Hepatocyte (in vitro differentiated cells): ENCODE measurements at regions not wholly inside any gene's neighbourhood (a gene's known extent, or its start where the extent isn't known, plus 50 kb on each side); places are given as distances from the start of the nearest gene placed in this dataset.

Source experiments
- CTCF ChIP-seq: fragments of 200-600 bp; sonication (generic); IDR thresholded peaks from 2 replicates; pipeline ENCODE4 v1.5.1; 2016; ENCODE audit warnings: antibody characterized with exemption, mild to moderate bottlenecking; ENCODE audit not compliant: poor library complexity
- EZH2 ChIP-seq: fragments of 200-600 bp; sonication (generic); IDR thresholded peaks from 2 replicates; pipeline ENCODE4 v1.6.1; 2016; ENCODE audit warnings: antibody characterized with exemption, mild to moderate bottlenecking, borderline replicate concordance
- EZH2phosphoT487 ChIP-seq: fragments of 200-600 bp; sonication (generic); IDR thresholded peaks from one replicate; pipeline ENCODE4 v1.6.1; 2018; ENCODE audit warnings: antibody characterized with exemption, mild to moderate bottlenecking, low read depth, moderate library complexity; ENCODE audit not compliant: unreplicated experiment, severe bottlenecking

DNA sequence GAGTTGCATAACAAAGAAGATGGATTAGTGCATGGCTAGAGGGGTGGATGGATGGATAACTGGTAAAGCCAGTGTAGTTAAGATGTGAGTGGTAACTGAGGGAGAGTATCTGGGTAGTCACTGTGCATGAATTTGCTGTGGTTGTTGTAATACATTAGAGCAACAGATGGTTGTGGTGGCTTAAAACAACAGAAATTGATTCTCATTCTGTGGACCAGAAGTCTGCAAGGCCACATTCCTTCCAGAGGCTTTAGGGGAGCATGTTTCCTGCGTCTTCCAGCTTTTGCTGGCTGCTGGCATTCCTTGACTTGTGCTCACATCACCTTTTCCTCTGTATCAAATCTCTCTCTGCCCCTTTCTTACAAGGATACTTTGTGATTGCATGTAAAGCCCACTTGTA, 155.4 kb downstream of the ASB1 start:
- TF ChIP-seq CTCF (no peak), EZH2phosphoT487 (no peak), EZH2 (no peak)
